B cell (primary cell): ENCODE measurements at regions not wholly inside any gene's neighbourhood (a gene's known extent, or its start where the extent isn't known, plus 50 kb on each side); places are given as distances from the start of the nearest gene placed in this dataset.

Experiments used
- ATAC-seq: fragments of 200-7000 bp; cut with Tn5 transposase; one replicate; pipeline ENCODE4 v1.10.0; 2021; ENCODE audit warnings: low read depth, mild to moderate bottlenecking, moderate number of reproducible peaks, moderate library complexity
- CTCF ChIA-PET: fragments of 350-600 bp; sonication (Branson Sonifier 250); formaldehyde crosslinking; loops from one replicate; lab custom pipeline; 2021; ENCODE audit warnings: antibody characterized with exemption, inconsistent platforms; lab: Charles Lee
- POLR2A ChIA-PET: fragments of 350-600 bp; sonication (Branson Sonifier 250); formaldehyde crosslinking; loops from one replicate; lab custom pipeline; 2021; ENCODE audit warnings: antibody characterized with exemption; lab: Charles Lee
- DNase-seq: peaks from one replicate; pipeline ENCODE4 v3.0.0; 2013
- H2AFZ ChIP-seq: 2 replicates; pipeline ENCODE4 v1.6.1; 2012; ENCODE audit warnings: mild to moderate bottlenecking, low read depth, low read length; ENCODE audit not compliant: insufficient read depth, poor library complexity, severe bottlenecking
- H3K27ac ChIP-seq, 2 donors: 1 replicate in 1 of 2; 2 replicates in 1 of 2; pipeline ENCODE4 v1.5.1; 2012 to 2013; ENCODE audit warnings: low read length in 2 of 2, mild to moderate bottlenecking in 2 of 2, moderate library complexity in 1 of 2
- H3K27me3 ChIP-seq, 4 experiments: fragments of 200-600 bp in 1 of 4; sonication (generic) in 1 of 4; replicated peaks in 1 of 4; 1 replicate in 2 of 4; 2 replicates in 2 of 4; pipeline versions ENCODE4 v1.6.1 to v1.7.0; 2013 to 2016; ENCODE audit warnings: low read length in 3 of 4, mild to moderate bottlenecking in 2 of 4, mixed read lengths in 1 of 4, moderate library complexity in 1 of 4; ENCODE audit not compliant: insufficient read depth in 4 of 4, control insufficient read depth in 3 of 4; ENCODE audit errors: control extremely low read depth in 1 of 4
- H3K36me3 ChIP-seq, 2 experiments: replicated peaks in 1 of 2; 1 replicate in 1 of 2; 2 replicates in 1 of 2; pipeline versions ENCODE4 v1.6.1 to v1.7.1; 2013; ENCODE audit warnings: low read length in 1 of 2; ENCODE audit not compliant: insufficient read depth in 2 of 2, control insufficient read depth in 1 of 2; ENCODE audit errors: control extremely low read depth in 1 of 2, extremely low read depth in 1 of 2
- H3K4me1 ChIP-seq, 2 donors: fragments of 200-600 bp in 1 of 2; sonication (generic) in 1 of 2; 1 replicate in 1 of 2; 2 replicates in 1 of 2; pipeline versions ENCODE4 v1.5.1 to v1.6.1; 2013 to 2017; ENCODE audit warnings: low read length in 2 of 2; ENCODE audit not compliant: control insufficient read depth in 2 of 2, insufficient read depth in 2 of 2
- H3K4me2 ChIP-seq: replicated peaks from 2 replicates; pipeline ENCODE3; 2012; ENCODE audit warnings: mild to moderate bottlenecking, low read depth, low read length; ENCODE audit not compliant: poor library complexity, severe bottlenecking
- H3K4me3 ChIP-seq, 5 experiments: fragments of 200-600 bp in 1 of 5; sonication (generic) in 1 of 5; 1 replicate in 3 of 5; 2 replicates in 2 of 5; pipeline versions ENCODE4 v1.5.1 to v1.7.0; 2011 to 2016; ENCODE audit warnings: low read length in 4 of 5, mild to moderate bottlenecking in 4 of 5, low read depth in 2 of 5, control low read depth in 1 of 5, moderate library complexity in 1 of 5; ENCODE audit not compliant: insufficient read depth in 1 of 5; ENCODE audit errors: control extremely low read depth in 1 of 5, extremely low read depth in 1 of 5
- H3K79me2 ChIP-seq: fragments of 200-600 bp; sonication (generic); one replicate; pipeline ENCODE4 v1.6.0; 2016; ENCODE audit warnings: low read length; ENCODE audit not compliant: control insufficient read depth, insufficient read depth
- H3K9ac ChIP-seq: fragments of 200-600 bp; sonication (generic); 2 replicates; pipeline ENCODE4 v1.6.1; 2017; ENCODE audit warnings: mild to moderate bottlenecking, low read length, moderate library complexity
- H3K9me3 ChIP-seq, 3 donors: one replicate each; pipeline versions ENCODE4 v1.6.1 to v1.7.1; 2013; ENCODE audit warnings: low read length in 2 of 3; ENCODE audit not compliant: control insufficient read depth in 2 of 3, insufficient read depth in 1 of 3; ENCODE audit errors: control extremely low read depth in 1 of 3
- H4K20me1 ChIP-seq: 2 replicates; pipeline ENCODE4 v1.6.0; 2012; ENCODE audit warnings: mild to moderate bottlenecking, low read length; ENCODE audit not compliant: insufficient read depth, control insufficient read depth, poor library complexity, severe bottlenecking
- H3K27ac Mint-ChIP-seq: one replicate; pipeline ENCODE4 v1.8.0; 2021; ENCODE audit warnings: mixed read lengths
- H3K27me3 Mint-ChIP-seq: one replicate; pipeline ENCODE4 v1.8.0; 2021; ENCODE audit warnings: mixed read lengths
- H3K4me1 Mint-ChIP-seq: one replicate; pipeline ENCODE4 v1.8.0; 2021; ENCODE audit warnings: mixed read lengths
- H3K4me3 Mint-ChIP-seq: one replicate; pipeline ENCODE4 v1.8.0; 2021; ENCODE audit warnings: mixed read lengths
- H3K9me3 Mint-ChIP-seq: one replicate; pipeline ENCODE4 v1.8.0; 2022; ENCODE audit warnings: mixed read lengths; ENCODE audit not compliant: insufficient read depth
- EZH2 ChIP-seq: IDR thresholded peaks from 2 replicates; pipeline ENCODE4 v1.6.1; 2012; ENCODE audit warnings: borderline replicate concordance, low read depth, mild to moderate bottlenecking, moderate library complexity, low read length; ENCODE audit not compliant: insufficient read depth, poor library complexity, severe bottlenecking
- WGBS: methylation state at CpG from one replicate; pipeline ENCODE4 v1.1.5; 2013; ENCODE audit warnings: missing lambda C conversion rate; ENCODE audit not compliant: insufficient coverage; 5-methylcytosine and 5-hydroxymethylcytosine counted together
- intact Hi-C: fragments of 100-400 bp; cut with micrococcal nuclease; formaldehyde crosslinking; loops from one replicate; pipeline ENCODE4 v1.10.0; 2022
- TF ChIP-seq, protein P1 (sequence below): fragments of 200-600 bp; IDR thresholded peaks from one replicate; pipeline ENCODE4 v1.8.0; 2022; ENCODE audit warnings: antibody characterized with exemption, mild to moderate bottlenecking

GRCh38 chrY:12303464-12303863 lies 397.6 kb upstream of the USP9Y start:
- H3K4me2 ChIP-seq, result no peak overlapping the region
- H3K4me1 Mint-ChIP-seq, result no peaks in the 10 kb centered on the region
- TF ChIP-seq, protein P1, sequence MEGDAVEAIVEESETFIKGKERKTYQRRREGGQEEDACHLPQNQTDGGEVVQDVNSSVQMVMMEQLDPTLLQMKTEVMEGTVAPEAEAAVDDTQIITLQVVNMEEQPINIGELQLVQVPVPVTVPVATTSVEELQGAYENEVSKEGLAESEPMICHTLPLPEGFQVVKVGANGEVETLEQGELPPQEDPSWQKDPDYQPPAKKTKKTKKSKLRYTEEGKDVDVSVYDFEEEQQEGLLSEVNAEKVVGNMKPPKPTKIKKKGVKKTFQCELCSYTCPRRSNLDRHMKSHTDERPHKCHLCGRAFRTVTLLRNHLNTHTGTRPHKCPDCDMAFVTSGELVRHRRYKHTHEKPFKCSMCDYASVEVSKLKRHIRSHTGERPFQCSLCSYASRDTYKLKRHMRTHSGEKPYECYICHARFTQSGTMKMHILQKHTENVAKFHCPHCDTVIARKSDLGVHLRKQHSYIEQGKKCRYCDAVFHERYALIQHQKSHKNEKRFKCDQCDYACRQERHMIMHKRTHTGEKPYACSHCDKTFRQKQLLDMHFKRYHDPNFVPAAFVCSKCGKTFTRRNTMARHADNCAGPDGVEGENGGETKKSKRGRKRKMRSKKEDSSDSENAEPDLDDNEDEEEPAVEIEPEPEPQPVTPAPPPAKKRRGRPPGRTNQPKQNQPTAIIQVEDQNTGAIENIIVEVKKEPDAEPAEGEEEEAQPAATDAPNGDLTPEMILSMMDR, result no peak
- no peak overlapping the region for H3K9ac ChIP-seq
- intact Hi-C loops, result no loop called here
- no peak overlapping the region for H3K4me3 Mint-ChIP-seq
- no peaks in the 10 kb centered on the region for H3K9me3 Mint-ChIP-seq
- H2AFZ ChIP-seq, result no peak overlapping the region
- no peaks in the 10 kb centered on the region for H4K20me1 ChIP-seq
- no peak overlapping the region for H3K27ac ChIP-seq
- ATAC-seq (no peak), DNase-seq (no peak)
- no peaks in the 10 kb centered on the region for H3K36me3 ChIP-seq
- H3K9me3 ChIP-seq, result no peaks in the 10 kb centered on the region
- no peaks in the 10 kb centered on the region for H3K4me1 ChIP-seq
- POLR2A ChIA-PET, result no interaction called here
- H3K27ac Mint-ChIP-seq, result no peak overlapping the region
- no peaks in the 10 kb centered on the region for H3K27me3 Mint-ChIP-seq
- CTCF ChIA-PET, result no interaction called here
- no peak overlapping the region for H3K4me3 ChIP-seq
- no peaks in the 10 kb centered on the region for H3K79me2 ChIP-seq
- WGBS, result no CpG with 5 or more reads among the region's 4 CpGs
- H3K27me3 ChIP-seq, result no peaks in the 10 kb centered on the region

DNA sequence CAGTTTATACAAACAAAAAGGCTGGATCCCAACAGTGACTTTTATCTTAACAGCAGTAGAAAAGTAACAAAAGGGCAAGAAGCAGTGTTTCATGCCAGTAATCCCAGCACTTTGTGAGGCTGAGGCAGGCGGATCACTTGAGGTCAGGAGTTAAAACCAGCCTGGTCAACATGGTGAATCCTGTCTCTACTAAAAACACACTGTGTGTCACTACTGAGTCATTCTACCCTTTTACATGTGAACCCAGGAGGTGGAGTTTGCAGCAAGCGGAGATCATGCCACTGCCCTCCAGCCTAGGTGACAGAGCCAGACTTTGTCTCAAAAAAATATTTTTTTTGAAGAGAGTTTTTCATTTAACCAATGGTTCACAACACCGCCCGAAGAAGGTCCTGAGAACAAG lies 395.6 kb upstream of the USP9Y start:
- ChIA-PET POLR2A (no interaction called here), CTCF (no interaction called here)
- DNase-seq (no peak), ATAC-seq (no peak)
- Histone ChIP-seq H3K4me3 (no peak overlapping the region), H3K79me2 (no peaks in the 10 kb centered on the region), H3K4me1 (no peaks in the 10 kb centered on the region), H2AFZ (no peak overlapping the region), H3K36me3 (no peaks in the 10 kb centered on the region), H3K27ac (no peak overlapping the region), H3K4me2 (no peak overlapping the region), H3K27me3 (no peaks in the 10 kb centered on the region), H4K20me1 (no peaks in the 10 kb centered on the region), H3K9me3 (no peaks in the 10 kb centered on the region), H3K9ac (no peak overlapping the region)
- WGBS, result no CpG with 5 or more reads among the region's 4 CpGs
- intact Hi-C loops, result no loop called here
- no peaks in the 10 kb centered on the region for H3K4me1 Mint-ChIP-seq
- TF ChIP-seq, protein P1, result no peak
- TF ChIP-seq EZH2, result no peak
- H3K27me3 Mint-ChIP-seq, result no peaks in the 10 kb centered on the region
- H3K4me3 Mint-ChIP-seq, result no peak overlapping the region
- no peak overlapping the region for H3K27ac Mint-ChIP-seq
- no peaks in the 10 kb centered on the region for H3K9me3 Mint-ChIP-seq
